GM19397 (cell line): ENCODE measurements at regions not wholly inside any gene's neighbourhood (a gene's known extent, or its start where the extent isn't known, plus 50 kb on each side); places are given as distances from the start of the nearest gene placed in this dataset.

ENCODE experiments used
- ATAC-seq: cut with Tn5 transposase; IDR thresholded peaks from one replicate; pipeline ENCODE4 v1.9.1; 2021; ENCODE audit warnings: mild to moderate bottlenecking, moderate library complexity; ENCODE audit not compliant: unreplicated experiment

GRCh38 chr2:160910681-160911080, 249.5 kb upstream of the TANK start:
- ATAC-seq, result no peak

GRCh38 chr2:160911258-160911657, 249.0 kb upstream of the TANK start:
- ATAC-seq, result no peak

GRCh38 chr2:160912276-160912675, 248.0 kb upstream of the TANK start:
- ATAC-seq, result no peak

- no peak for ATAC-seq
Observed at GRCh38 chr2:160913323-160913722, 246.9 kb upstream of the TANK start.

GRCh38 chr2:160914217-160914616, 246.0 kb upstream of the TANK start:
- ATAC-seq, result no peak

GRCh38 chr2:160916300-160916699, 243.9 kb upstream of the TANK start:
- ATAC-seq, result no peak

GRCh38 chr2:160917850-160918249, 242.4 kb upstream of the TANK start:
- no peak for ATAC-seq

- ATAC-seq, result no peak
Observed at GRCh38 chr2:160918258-160918657, 242.0 kb upstream of the TANK start.

GRCh38 chr2:160918906-160919503, 241.2 kb upstream of the TANK start:
- ATAC-seq, result no peak

- ATAC-seq, result no peak
Observed at GRCh38 chr2:160920061-160920460, 240.2 kb upstream of the TANK start.

- ATAC-seq, result no peak
Observed at GRCh38 chr2:160920791-160921303, 239.4 kb upstream of the TANK start.

GRCh38 chr2:160921386-160921964, 238.8 kb upstream of the TANK start:
- ATAC-seq, result no peak

GRCh38 chr2:160924936-160925353, 235.3 kb upstream of the TANK start:
- no peak for ATAC-seq

- ATAC-seq, result no peak
Observed at GRCh38 chr2:160925956-160926355, 234.3 kb upstream of the TANK start.

GRCh38 chr2:160927324-160927723, 232.9 kb upstream of the TANK start:
- no peak for ATAC-seq

GRCh38 chr2:160928854-160929301, 231.3 kb upstream of the TANK start:
- ATAC-seq, result no peak

- ATAC-seq, result no peak
Observed at GRCh38 chr2:160931531-160931930, 228.7 kb upstream of the TANK start.

GRCh38 chr2:160932960-160933359, 227.3 kb upstream of the TANK start:
- no peak for ATAC-seq

GRCh38 chr2:160934263-160934662, 226.0 kb upstream of the TANK start:
- ATAC-seq, result no peak

- ATAC-seq, result no peak
Observed at GRCh38 chr2:160934991-160935390, 225.2 kb upstream of the TANK start.

GRCh38 chr2:160936044-160936806, 224.0 kb upstream of the TANK start:
- ATAC-seq, result no peak

- ATAC-seq, result no peak
Observed at GRCh38 chr2:160940271-160940670, 220.0 kb upstream of the TANK start.
